ENCODE measurements at regions not wholly inside any gene's neighbourhood (a gene's known extent, or its start where the extent isn't known, plus 50 kb on each side); places are given as distances from the start of the nearest gene placed in this dataset.

DNA sequence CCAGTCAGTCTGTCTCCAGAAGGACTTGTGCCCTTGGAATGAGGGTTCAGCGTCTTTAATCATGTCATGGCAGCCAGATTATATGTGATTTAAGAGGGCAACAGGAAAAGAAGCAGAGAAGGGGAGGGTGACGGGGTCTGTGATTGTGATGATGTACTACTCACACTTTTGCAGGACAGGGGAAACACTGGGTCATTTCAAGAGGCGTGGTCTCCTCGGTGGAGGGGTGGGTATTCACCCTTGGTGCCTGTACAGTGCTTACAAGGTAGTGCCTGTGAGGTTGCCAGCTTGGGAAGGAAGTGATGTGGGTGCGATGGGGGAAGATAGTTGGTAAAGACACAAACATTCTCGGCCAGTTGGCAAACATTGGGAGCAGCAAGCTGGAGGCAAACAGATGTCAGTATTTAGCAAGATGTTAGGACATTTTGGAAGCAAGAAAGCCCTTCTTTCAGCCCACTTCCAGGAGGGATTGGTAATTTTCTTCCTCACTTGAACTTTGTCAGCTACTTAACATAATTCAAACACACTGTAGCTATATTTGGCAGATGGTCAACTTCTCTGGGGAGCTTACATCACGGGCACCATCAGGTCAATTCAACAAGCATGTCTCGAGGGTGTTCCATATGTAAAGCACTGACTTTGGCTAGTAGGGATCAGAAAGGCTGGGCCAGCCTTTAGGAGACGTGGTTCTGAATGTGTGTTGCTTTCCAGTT, 71.4 kb upstream of the ROPN1 start:
- CTCF ChIA-PET = interaction anchor here (0.9 to 2.2 kb wide), 4 partner anchors 14 to 37 kb away, joined by 3 to 9 read pairs (median 6); partner anchors contain the start of gene KALRN
- POLR2A ChIA-PET = no interaction called here

More for the DNA sequence above, 71.4 kb upstream of the ROPN1 start:
- DNase-seq (ENCODE audit: low read depth, low spot score) (peak; percentile 16), FAIRE-seq (no peak)
- Histone ChIP-seq H3K4me2 (ENCODE audit: insufficient read depth, low read length) (no peak overlapping the region), H3K9me1 (replicated peaks; ENCODE audit: control insufficient read depth, extremely low read depth, insufficient read depth, low read length) (no peaks in the 10 kb centered on the region), H3K9ac (replicated peaks; ENCODE audit: extremely low read depth, insufficient read depth, low read length) (no peak overlapping the region), H3K4me3 (replicated peaks in 1 of 3; ENCODE audit: insufficient read depth in 1 of 3, low read depth in 1 of 3, low read length in 3 of 3) (no peak overlapping the region), H2AFZ (ENCODE audit: low read depth, low read length) (no peak overlapping the region), H3K27me3 (ENCODE audit: control insufficient read depth in 2 of 2, insufficient read depth in 2 of 2, low read length in 2 of 2) (no peaks in the 10 kb centered on the region), H3K4me1 (ENCODE audit: control insufficient read depth, extremely low read depth, insufficient read depth, low read length) (no peaks in the 10 kb centered on the region), H3K79me2 (ENCODE audit: control insufficient read depth, insufficient read depth, low read length) (no peaks in the 10 kb centered on the region), H3K27ac (ENCODE audit: insufficient read depth, low read depth, low read length) (no peak overlapping the region), H4K20me1 (replicated peaks; ENCODE audit: control insufficient read depth, extremely low read depth, insufficient read depth, low read length) (no peaks in the 10 kb centered on the region), H3K36me3 (ENCODE audit: control insufficient read depth in 2 of 2, extremely low read depth in 1 of 2, insufficient read depth in 2 of 2, low read length in 2 of 2) (no peaks in the 10 kb centered on the region), H3K9me3 (replicated peaks; ENCODE audit: control insufficient read depth, insufficient read depth, low read length) (no peaks in the 10 kb centered on the region)
- BruUV-seq (replicated peaks) = no TSS peak
- TF ChIP-seq POLR2A (IDR thresholded peaks at IDR 0.05; ENCODE audit: low read depth, low read length) (no peak), MYC (IDR thresholded peaks at IDR 0.05; ENCODE audit: low read depth, low read length) (no peak), GATA2 (IDR thresholded peaks at IDR 0.05; ENCODE audit: insufficient read depth, insufficient read length, low read depth, low read length) (no peak), JUN (IDR thresholded peaks at IDR 0.05; ENCODE audit: borderline replicate concordance, insufficient read depth, insufficient read length, low read depth) (no peak), FOS (IDR thresholded peaks at IDR 0.05; ENCODE audit: borderline replicate concordance, insufficient read depth, low read length) (no peak), POLR2AphosphoS5 (IDR thresholded peaks at IDR 0.05; ENCODE audit: insufficient read depth, low read depth, low read length) (no peak), EZH2 (IDR thresholded peaks at IDR 0.05; ENCODE audit: borderline replicate concordance, low read depth, low read length, severe bottlenecking) (no peak)
- TF ChIP-seq, protein P1, sequence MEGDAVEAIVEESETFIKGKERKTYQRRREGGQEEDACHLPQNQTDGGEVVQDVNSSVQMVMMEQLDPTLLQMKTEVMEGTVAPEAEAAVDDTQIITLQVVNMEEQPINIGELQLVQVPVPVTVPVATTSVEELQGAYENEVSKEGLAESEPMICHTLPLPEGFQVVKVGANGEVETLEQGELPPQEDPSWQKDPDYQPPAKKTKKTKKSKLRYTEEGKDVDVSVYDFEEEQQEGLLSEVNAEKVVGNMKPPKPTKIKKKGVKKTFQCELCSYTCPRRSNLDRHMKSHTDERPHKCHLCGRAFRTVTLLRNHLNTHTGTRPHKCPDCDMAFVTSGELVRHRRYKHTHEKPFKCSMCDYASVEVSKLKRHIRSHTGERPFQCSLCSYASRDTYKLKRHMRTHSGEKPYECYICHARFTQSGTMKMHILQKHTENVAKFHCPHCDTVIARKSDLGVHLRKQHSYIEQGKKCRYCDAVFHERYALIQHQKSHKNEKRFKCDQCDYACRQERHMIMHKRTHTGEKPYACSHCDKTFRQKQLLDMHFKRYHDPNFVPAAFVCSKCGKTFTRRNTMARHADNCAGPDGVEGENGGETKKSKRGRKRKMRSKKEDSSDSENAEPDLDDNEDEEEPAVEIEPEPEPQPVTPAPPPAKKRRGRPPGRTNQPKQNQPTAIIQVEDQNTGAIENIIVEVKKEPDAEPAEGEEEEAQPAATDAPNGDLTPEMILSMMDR (IDR thresholded peaks at IDR 0.05; ENCODE audit: extremely low read depth in 1 of 2, insufficient read depth in 1 of 2, low read depth in 1 of 2, low read length in 2 of 2) = no peak
- intact Hi-C loops (cut with micrococcal nuclease) = no loop called here
- dilution Hi-C loops (cut with MboI; ENCODE audit: extremely low pct_ligation_motif_present, low sequenced_read_pairs) = no loop called here
